COLO668 (cell line): ENCODE measurements at regions not wholly inside any gene's neighbourhood (a gene's known extent, or its start where the extent isn't known, plus 50 kb on each side); places are given as distances from the start of the nearest gene placed in this dataset.

Experiments used
- DNase-seq: peaks from one replicate; lab custom pipeline; 2025; ENCODE audit not compliant: unreplicated experiment; lab: John Stamatoyannopoulos, UW

DNA sequence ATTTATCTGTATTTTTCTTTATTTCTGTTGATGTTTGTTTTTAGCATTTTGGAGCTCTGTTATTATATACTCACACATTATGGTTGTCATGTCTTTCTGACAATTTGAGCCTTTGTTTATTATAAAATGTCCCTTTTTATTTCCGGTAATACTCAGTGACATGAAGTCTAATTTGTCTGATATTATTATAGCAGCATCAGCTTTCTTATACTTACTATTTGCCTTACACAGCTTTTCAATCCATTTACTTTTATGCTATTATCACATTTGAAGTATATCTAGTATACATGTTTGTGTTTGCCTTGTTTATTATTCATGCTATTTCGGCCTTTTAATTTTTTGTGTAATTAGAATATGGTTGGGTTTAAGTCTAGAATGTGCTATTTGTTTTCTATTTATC lies 430.6 kb upstream of the FANCL start:
- DNase-seq: no peak

DNA sequence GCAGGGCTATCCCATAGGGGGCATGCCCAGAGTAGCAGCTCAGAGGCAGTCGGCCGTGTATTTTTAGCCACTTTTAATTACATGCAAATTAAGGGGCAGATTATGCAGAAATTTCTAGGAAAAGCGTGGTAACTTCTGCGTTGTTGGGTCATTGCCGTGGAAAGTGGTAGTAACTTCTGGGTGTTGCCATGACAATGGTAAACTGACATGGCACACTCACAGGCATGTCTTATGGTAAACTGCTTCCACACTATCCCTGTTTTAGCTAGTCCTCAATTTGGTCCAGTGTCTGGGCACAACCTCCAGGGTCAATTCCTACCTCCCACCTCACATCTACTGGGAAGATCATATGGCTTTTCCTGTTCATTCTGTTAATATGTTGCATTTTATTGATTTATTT lies 428.9 kb upstream of the FANCL start:
- no peak for DNase-seq

DNA sequence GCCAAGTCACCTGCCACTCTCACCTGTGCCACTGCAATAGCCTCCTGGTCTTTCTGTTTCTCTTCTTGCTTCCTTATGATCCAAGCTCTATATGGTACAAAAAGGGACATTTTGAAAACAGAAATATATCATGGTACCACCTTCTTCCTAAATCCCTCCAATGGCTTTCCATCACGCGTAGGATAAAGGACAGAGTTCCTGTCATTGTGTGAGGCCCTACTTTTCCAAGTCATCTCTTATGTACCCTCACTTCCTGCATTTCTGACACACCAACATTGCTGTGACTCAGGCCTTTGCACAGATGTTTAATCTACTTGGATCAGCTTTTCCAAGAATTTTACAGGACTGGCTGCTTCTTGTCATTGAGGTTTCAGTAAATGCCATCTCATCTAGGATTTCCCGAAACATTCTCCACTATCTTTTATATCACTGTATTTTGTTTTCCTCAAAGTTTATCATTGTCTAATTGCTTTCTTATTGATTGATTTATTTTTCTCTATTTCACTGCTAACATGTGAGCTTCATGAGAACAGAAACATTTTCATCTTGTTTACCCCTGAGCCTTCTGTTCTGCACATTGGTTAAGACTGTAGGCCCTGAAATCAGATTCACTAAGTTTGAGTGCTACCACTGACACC lies 426.1 kb upstream of the FANCL start:
- DNase-seq: no peak

DNA sequence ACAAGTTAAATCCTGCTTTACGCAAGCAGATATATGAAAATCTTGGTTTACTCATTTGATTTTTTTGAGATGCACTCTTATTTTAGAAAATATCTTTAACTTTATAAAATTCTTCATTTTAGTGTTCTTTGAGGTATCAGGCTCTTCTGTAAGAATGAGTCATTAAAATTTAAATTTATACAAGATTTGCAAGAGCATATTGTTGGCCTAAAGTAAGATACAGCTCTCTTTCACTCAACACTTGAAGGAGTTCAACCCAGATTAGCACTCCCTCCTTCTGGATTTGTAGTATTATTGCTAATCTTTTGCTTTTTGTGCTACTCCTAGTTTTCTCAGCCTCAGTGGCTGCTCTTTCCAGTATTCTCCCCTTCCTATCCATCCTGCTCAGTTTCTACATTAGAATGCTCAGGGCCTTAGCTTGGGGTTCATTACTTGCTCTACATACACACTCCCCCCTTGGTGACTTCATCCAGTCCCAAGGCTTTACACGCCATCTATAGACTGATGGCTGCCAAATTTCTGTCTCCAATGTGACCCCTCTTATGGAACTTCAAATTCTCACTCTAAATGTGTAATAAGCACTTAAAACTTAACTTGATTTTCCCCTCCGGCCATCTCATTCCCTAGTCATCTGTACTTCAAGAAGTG lies 425.3 kb upstream of the FANCL start:
- no peak for DNase-seq

DNA sequence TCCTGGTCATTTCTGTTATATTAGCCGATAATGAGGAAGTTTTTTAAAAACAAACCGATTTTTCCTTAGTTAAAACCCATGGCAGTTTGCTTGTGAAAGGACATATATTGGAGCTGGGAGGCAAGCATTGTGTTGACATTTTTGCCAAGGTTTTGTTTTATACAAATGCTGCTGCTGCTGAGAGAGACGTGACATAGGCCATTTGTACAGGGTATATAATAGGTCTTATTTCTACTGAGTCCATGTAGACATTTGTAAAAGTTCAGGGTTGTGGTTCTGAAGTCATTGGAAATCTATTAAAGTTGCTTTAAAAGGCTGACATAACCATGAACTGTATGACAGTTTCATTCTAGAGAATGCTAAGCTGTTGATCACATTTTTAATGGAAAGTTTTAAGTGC lies 424.0 kb upstream of the FANCL start:
- no peak for DNase-seq

DNA sequence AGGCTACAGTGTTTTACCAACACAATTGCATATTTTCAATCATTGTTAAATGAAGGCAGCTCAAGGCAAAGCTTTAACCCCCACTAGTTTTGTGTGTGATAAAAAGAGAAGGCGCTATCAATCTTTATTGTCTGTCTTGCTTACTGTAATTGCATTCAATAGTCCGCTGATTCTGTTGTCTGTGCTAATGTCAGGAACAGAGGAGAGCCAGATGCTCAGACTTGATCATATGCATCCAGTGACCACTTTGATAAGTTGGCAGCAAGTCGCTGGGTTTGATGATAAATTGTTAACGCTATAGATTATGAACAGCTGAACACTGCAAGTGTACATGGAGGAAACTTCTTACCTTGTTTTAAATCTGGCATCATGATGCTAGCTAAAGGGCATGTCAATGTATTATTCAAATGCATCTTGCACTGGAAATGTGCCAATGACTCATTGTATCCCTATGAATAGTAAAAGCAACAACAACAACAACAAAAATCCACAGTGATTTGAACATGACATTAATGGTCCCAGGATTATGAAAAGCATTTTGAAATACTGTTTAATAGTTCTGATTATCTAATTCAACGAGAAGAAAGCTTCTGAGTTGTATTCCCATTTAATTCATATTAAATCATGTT lies 423.5 kb upstream of the FANCL start:
- no peak for DNase-seq

DNA sequence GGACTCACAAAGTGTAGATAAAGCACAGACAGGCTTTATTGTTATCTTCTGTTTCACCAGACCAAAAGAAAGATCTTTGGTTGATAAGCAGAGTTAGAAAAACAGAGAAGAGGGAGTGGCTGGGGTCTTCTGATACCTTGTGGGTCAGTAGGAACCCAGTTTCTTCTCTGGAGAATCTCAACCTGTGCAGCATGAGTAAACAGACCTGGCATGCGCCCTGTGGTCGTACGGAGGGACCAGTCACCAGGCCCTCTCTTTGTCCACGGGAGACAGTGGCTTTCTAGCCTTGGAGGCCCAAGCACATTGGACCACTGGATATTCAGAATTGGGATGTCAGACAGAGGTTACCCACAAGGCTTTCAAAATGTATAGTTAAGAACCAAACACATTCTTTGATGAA lies 418.9 kb upstream of the FANCL start:
- no peak for DNase-seq

DNA sequence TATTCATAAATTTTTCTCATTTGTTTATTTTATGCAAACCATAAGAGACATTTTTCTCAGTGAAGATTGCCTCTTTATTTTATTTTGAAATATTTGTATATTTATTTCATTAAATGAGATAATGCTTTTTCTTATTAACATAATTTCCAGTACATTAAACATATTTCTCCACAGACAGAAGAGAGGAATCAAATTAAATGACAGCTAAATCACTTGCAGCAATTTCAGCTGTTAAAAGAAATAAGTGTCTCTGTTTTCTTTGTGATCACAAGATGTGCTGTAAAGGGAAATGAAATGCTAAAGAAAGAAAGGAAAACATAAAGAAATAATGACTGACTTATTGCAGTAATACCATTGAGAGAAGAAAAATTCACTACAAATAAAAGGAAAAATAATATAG lies 414.0 kb upstream of the FANCL start:
- no peak for DNase-seq

DNA sequence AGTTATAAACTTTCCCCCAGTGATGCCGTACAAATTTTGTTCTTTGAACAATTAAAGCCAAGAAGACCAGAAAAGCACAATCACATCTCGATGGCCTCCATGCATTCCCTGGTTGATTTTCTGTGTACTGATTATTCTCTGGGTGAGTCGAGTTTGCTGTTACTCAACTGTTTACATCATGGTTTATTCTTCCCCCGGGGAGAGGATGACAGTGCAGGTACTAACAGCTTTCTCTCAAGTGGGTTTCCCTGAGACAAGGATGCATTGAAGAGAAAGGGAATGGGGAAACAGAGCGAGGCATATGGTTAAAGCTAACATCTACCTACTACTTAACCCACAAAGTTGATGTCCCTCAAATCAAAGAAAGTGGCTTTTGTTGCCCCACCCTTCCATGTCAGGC lies 410.8 kb upstream of the FANCL start:
- DNase-seq: no peak

DNA sequence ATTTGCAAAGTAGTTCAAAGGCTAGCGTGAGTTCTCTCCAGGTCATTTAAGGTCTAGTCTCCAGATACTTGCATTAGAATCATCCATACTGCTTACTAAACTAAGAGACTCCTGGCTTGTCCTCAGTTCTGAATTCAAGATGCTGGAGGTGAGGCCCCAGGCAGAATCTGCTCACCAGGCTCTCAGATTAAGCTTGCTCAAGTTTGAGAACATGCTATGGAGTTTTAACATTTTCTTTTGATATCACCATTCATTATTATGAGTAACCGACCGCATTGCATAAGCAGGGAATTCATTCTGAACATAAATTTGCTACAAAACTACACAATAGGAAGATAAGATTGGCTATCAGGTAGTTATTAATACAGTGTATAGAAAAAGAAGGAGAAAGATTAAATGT lies 409.7 kb upstream of the FANCL start:
- no peak for DNase-seq

DNA sequence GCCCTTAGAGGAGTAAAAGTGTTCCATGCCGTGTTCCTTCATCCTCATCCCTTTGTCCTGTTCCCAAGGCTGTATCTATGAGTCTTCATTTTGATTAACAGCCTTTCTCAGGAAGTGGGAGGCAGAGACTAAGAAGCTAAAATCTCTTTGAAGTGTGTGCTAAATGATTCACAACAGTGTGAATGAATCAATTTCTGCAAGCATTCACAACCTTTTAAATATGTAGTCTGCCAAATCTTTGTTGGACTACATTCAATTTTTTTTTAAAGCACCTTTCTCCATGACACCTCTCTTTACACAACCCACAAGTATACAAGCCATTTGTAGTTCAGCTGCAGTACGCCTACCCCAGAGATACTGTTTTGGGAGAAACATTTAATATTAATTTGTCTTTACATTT lies 408.6 kb upstream of the FANCL start:
- DNase-seq: no peak

DNA sequence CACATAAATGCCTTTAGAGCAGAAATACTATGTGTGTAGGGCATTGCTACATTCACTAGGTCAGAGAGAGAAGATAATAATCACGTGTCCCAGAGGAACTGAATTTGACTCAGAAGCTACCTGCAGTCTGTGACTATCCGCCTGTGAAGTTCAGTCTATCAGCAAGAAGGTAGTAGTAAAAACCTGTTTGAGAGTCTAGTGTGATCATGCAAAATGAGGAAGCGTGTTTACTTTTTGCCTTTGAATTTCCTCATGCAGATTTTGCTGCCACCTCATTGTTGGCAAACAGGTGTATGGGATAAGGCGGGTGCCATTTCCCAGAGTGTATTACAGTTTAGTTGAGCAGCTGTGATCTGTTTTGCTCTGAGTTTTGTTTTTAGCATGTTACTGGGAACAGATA lies 403.9 kb upstream of the FANCL start:
- DNase-seq: no peak

DNA sequence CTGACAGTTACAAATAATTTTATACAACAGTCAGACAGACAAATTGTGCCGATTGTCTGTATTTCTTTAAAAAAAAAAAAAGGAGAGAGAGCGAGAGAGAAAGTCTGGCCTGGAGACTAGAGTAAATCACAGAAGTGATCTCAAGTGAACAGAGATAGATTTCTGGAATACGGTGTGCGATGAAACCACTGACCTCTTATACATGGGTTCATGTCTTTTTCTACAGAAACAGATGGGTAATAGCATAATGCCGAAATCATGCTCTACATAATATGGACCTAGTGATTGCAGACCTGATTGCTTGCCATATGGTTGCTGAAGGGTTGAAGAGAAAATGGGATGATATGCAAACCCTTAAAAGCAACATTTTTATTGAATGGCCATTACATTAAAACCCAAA lies 403.3 kb upstream of the FANCL start:
- no peak for DNase-seq

DNA sequence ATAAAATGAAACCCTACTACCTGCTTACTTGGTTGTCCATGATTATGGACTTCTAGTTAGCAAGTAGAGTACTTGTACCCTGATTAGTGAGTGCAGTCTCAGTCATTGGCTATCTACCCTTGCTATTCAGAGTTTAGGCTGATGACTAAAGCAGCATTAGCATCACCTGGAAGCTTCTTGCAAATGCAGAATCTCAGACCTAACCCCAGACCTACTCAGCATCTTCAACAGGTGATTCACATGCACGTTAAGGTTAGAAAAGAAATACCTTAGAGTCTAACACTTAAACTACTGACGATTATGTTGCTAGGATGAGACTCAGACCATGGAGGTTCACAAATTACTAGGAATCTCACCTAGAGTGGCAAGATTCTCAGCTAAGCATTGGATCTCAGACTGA lies 399.9 kb upstream of the FANCL start:
- no peak for DNase-seq

DNA sequence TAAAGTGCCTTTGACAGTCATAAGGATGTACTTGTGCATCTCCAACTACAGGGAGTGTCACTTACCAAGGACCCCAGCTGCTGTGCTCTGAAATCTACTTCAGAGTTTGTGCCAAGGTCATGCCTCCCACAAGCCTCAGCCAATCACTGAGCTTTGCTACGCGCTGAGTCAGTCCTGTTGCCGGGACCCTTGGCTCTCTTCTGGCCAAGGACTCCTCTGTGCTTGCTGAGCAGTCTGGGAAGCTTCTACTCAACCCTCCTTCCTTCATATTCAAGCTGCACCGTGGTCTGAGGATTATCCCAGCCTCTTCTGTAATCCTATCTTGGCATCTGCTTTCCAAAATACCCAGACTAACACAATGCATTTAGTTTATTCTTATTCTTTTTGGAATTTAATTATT lies 398.9 kb upstream of the FANCL start:
- no peak for DNase-seq

DNA sequence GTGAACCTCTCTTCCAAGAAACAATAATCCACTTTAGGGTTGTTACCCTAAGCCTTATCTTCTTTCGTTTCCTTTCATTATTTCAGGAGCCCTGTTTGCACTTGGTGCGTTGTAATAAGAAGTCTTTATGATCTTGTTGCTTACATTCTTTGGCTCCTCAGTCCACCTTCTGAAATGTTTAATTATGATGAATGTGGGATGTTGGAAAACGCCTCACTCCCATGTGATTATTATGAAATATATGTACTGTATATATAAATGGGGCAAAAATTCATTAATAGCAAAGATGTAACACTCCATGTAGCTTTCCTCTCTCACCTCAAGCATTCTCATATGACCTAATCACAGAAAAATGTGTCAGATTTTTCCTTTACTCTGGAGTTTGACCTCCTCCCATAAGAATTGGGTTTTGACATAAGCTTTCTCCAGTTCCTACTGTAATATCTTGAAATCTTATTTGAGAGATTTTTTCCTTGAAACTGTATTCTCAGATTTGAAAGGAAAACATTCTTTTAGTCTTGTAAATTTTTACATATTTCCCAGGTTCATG lies 397.2 kb upstream of the FANCL start:
- no peak for DNase-seq

DNA sequence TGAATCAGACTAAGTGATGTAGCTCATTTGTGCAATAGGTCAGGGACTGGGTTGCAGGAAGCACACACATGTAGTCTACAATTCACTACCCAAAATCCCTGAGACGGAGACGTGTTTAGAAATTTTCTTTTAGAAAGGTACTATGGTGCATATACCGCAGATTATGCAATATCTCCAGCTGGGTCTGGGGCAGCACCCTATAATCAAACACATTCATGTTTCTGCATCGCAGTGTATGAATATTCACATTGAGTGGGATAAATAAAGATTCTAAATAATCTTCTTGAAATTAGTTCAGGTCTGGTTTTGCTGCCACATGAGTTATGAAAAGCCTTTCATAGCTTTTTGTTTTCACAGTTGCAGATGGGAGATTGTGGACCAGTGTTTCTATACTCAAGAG lies 395.7 kb upstream of the FANCL start:
- DNase-seq: no peak

DNA sequence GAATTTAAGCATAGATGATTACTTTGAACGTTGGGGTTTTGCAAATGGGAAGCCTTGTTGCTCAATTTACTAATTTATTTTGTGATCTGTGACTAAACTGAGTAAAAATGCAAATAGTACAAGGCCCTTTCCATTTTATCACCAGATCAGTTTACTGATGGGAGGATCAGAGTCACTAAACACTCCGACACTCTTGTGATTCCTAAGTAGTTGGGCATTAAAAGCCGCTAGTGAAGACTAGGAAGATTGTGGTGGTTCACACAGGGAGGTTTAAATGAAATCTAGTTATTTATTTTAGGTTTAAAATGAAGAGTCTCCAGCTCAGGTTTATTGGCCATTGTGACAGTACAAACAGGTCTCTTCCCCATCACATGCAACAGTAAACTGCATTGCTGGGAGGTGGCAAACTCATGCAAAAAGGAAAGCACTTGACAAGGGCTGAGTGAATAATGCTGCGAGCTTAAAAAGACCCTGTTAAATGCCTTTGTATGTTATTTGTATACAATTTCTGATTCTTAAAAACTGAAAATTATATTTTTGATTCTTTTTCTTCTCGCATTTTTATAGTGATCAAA lies 394.8 kb upstream of the FANCL start:
- DNase-seq: no peak

DNA sequence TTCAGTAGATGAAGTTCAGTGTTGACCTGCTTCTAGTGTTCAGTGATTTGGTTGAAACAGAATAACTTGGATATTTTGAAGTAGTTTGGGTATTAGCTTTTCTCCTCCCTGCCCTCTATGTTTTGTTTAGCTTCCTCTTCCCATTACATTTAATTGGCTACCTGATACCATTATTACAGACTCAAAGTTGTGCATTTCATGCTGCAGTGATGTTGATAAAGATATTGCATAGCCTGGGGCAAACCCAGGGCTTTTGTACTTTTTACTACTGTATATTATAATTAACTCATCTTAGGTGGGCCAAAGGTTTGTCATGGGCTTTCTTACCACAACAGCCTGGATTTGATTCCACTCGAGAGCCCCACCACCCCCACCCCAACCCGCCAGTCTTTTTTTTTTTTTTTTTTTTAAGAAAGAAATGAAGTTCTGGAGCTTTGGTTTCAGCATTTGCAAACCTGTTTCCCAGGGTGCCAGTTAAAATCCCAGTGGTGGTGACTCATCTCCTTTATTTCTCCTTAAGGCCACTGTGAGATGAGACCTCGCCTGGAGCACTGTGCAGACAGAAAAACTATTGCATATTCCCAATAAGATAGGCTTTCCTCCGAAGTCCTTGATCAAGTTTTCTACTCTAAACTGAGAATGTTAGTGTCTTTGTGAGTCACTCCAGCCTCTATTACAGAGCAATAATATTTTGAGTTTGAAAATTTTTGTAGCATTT lies 393.7 kb upstream of the FANCL start:
- DNase-seq: no peak

DNA sequence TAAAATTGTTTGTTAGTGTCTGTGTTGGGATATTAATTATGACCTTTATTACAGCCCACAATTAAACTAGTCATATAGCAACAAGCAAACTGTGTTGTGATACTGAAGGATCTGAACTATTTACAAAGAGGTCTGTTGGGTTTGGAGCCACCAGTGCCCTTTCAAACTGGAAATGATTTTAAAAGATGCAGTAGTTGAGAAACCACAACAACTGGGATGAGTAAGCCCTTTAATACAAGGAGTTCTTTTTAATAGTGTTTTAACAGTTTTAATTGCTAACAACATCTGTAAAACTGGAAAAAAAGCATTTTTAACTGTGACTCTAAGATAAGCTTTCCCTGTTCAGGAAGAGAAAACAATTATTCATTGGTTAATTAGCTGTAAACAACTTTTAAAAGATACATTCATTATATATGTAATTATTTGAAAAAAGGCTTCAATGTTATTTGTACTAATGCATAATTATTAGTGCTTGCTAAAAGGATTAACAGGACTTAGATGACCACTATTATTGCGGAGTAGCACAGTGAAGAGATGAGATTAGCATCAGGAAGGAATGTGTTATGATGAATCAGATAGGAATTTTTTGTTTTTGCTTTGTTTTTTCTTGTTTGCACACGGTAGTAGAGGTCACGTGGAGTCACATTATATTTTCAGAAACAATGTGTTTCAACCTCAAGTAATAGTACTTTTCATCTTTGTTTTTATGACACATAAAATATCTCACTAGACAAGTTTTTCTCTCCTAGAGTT lies 392.7 kb upstream of the FANCL start:
- no peak for DNase-seq

DNA sequence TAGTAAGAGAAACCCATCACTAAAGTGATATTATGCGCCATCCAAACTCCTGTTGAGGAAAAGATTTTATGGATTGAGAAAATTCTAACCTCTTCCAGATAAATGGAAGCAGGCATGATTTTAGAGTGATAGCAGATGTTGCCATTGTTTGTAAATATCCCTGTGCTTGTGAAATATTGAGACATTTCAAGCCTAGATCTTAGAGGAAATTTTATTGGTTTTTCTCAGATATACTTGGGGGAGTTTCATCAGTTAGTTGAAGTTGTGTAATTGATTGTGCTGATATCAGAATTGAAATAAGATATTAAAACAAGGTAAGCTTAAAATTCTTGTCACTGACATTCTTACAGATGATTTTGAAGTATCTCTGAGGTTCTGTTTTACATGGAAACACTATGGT lies 390.9 kb upstream of the FANCL start:
- DNase-seq: no peak
